HG03469 (cell line): ENCODE measurements at regions not wholly inside any gene's neighbourhood (a gene's known extent, or its start where the extent isn't known, plus 50 kb on each side); places are given as distances from the start of the nearest gene placed in this dataset.

ENCODE experiments used
- ATAC-seq: cut with Tn5 transposase; IDR thresholded peaks from one replicate; pipeline ENCODE4 v1.9.1; 2021; ENCODE audit warnings: mild to moderate bottlenecking, moderate library complexity, moderate number of reproducible peaks; ENCODE audit not compliant: unreplicated experiment

DNA sequence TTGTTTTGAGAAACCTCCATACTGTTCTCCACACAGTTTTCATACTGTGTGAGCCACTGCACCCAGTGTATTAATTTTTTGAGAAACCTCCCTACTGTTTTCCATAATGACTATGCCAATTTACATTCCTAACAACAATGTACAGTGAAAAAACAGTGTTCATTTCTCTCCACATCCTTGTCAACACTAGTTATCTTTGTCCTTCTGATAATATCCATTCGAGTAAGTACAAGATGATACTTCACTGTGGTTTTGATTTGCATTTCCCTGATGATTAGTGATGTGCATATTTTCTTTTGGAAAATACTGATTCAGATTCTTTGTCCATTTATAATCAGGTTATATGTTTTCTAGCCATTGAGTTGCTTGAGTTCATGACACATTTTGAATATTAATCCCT lies 462.0 kb downstream of the CDH11 start:
- ATAC-seq, result no peak

DNA sequence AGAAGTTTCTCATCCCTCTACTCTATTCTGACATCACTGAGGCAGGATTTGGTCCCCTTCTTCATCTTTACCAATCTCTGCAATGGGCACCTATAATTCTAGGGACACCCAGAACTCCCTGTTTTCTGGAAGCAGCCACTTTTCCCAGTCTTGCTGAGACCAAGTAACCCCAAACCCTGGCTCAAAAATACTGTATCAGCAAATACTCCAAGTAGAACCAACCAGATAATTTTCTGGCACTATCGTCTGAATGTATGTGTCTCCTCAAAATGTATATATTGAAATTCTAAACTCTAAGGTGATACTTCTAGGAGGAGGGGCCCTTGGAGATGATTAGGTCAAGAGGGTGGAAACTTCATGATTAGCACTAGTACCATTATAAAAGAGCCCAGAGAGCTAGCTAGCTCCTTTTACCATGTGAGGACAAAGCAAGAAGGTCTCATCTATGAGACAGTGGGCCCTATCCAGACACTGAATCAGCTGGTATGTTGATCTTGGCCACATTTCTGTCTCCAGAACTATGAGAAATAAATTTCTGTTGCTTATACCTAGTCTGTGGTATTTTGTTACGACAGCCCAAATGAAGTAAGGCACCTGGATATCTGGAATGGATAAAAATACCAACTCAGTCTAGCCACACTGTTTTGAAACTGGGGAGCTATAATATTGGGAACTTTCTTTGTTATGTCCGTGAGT lies 464.4 kb downstream of the CDH11 start:
- ATAC-seq, result no peak

DNA sequence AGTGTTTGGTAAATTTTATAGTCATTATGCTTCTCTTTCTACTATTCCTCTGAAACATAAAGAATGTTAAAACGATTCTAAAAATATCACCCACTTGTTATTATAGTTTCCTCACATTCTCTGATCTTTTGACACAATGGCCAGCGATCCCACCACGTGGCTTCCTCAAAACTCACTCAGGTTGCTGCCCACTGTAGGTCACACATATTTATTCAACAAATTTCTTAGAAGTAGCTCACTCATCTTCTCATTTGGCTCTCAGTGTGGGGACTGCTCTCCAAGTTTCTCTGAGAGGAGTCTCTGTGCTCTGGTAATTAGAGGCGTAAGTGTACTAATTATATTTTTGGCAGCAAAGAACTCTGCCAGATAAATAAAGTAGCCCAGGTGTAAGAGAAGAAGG lies 465.4 kb downstream of the CDH11 start:
- ATAC-seq, result no peak

DNA sequence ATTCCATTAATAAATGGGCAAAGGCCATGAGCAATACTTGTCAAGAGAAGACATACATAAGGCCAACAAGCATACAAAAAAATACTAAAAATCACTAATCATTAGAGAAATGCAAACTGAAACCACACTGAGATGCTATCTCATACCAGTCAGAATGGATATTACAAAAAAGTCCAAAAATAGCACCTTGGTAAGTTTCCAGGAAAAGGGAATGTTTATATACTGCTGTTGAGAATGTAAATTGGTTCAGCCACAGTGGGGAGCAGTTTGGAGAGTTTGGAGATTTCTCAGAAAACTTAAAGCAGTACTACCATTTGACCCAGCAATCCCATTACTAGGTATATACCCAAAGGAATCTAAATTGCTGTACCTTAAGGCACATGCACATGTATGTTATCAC lies 467.7 kb downstream of the CDH11 start:
- ATAC-seq, result no peak

DNA sequence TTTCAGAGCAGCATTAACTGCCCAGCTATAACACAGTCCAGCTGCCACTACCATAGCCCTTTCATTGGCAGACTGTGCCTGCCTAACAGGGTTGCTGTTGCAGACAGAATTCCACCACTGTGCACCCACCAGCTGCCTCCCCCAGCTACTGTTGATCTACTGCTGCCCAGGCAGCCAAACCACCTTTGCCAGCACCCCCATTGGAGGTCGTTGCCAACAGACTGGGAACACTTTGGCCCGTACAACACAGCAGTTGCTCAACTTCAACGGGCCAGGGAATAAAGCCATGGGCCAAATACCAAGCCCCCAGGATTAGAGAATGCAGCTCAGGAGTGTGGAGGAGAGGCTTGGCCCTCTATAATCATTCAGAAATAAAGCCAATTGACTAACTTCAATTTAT lies 473.6 kb downstream of the CDH11 start:
- no peak for ATAC-seq

DNA sequence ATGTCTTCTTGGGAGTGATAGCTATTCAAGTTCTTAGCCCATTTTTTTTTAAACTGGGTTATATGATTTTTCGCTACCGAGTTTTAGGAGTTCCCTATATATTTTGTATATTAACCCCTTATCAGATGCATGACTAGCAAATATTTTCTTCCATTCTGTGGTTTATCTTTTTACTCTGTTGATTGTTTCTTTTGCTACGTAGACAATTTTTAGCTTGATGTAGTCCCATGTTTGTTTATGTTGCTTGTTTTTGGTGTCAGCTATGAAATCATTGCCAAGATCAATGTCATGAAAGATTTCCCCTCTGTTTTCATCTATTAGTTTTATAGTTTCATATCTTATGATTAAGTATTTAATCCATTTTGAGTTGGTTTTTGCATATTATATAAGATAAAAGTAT lies 480.5 kb downstream of the CDH11 start:
- ATAC-seq, result no peak

DNA sequence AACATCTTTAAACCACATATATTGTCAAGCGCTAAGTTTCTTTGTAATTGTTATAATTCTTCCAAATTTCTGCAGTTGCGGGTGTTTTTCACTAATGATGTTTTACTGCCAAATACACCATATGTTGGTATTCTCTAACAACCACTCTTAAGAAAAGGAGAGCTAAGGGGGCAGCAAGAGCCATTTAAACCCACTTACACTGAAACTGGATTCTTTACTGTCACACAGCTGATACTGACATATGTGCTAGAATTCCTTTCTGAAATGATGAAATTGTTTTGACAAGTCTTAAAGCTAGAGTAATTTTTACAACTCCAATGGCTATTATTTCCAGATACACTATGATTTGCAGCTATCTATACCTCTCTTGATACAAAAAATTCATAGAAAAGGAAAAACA lies 483.1 kb downstream of the CDH11 start:
- ATAC-seq, result no peak

DNA sequence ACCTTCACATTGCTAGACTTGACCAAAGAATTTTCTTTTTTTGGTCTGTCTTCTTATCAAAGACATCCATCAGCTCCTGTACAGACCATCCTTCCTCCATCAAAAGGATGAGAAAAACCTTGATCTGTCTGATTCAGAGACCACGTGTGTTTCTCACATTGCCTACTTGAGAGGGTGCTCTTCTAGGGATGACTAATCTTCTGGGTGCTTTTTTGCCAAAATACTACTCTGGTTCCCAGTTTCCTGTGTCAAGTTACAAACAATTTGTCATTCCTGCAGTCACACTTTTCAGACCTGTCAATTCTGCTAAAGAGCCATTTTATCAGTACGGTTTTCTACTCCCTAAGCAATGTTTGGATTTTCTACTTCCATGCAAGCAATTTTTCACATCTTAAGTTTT lies 492.2 kb downstream of the CDH11 start:
- no peak for ATAC-seq

DNA sequence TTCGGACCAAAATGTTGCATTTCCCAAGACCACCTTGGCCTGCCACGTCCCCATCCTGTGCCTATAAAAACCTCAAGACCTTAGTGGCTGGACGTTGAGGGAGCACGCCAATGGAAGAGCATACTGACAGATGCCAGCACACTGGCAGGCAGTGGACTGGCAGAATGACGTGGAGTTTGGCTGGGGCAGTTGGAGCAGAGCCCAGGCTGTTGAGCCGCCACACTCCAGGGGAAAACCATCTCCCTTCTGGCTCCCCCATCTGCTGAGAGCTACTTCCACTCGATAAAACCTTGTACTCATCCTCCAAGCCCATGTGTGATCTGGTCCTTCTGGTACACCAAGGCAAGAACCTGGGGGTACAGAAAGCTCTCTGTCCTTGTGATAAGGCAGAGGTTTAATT lies 494.1 kb downstream of the CDH11 start:
- no peak for ATAC-seq

DNA sequence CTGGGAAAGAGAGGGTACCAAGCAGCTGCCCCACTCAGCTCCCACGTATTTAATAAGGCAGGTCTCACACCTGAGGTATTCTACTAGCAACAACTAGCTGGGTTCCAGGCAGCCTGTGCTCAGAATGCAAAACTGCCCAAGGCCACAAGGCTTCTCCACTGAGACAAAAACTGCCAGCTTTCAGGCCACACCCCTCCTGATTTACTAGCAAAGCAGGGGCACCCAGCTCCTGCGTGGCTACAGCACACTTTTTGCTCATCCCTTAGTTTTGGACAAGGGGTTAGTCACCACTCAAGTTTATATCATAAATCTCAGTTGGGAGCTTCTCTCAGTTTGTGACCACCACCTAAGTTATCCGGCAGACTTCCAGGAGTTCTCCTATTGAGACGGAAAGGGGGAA lies 494.6 kb downstream of the CDH11 start:
- ATAC-seq, result no peak

DNA sequence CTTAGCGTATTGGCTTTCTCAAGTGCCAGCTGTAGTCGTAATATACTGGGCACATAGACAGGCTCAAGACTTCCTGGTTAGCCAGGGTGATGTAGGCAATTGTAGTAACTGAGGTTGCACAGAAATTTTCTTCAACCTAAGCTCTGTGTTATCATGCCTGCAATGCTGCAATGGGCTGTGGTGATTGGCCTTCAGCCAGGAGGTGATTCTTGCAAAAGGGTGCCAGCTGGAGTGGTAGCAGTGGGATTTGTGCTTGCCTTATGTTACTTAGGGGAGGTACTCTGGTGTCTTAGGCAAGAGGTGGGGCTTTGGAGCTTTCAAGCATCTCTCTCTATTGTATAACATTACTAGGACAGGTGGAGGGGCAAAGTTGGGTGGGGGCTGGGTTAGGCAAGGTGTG lies 495.1 kb downstream of the CDH11 start:
- ATAC-seq, result no peak

DNA sequence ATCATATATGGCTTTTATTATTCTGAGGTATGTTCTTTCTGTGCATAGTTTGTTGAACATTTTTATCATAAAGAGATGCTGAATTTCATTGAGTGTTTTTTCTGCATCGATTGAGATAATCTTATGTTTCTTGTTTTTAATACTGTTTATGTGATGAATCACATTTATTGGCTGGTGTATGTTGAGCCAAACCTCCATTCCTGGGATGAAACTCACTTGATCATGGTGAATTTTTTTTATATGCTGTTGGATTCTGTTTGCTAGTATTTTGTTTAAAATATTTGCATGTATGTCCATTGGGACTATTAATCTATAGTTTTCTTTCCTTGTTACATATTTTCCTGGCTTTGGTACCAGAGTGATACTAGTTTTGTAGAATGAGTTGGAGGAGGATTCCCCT lies 500.2 kb downstream of the CDH11 start:
- ATAC-seq, result no peak

DNA sequence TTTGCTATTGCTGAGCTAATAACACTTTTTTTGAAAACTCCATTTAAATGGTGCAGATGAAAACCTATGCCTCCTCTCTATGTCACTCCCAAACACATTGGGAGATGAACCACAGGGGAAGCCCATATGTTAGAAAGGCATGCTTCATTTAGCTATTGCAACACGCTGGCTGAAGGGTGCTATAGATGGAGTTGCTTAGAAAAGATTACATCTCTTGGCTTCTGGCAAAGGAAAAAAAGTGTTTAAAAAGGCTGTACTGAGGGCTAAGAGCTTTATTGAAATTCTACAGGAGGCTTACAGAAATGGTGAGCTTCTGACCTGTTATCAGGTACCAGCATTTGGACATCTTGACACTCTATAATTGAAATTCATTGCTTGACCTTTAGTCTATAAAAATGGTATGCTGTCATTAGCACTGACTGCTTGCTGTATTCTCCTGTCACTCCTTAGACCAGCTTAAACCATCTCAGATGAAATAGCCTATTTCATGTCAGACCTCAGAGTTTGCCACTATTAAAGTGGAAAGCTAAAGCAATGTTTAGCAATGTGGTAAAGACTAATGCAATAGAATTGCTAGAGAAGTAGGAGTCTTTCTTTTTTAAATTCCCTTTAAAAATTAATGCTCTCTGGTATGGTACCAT lies 503.9 kb downstream of the CDH11 start:
- ATAC-seq, result no peak

DNA sequence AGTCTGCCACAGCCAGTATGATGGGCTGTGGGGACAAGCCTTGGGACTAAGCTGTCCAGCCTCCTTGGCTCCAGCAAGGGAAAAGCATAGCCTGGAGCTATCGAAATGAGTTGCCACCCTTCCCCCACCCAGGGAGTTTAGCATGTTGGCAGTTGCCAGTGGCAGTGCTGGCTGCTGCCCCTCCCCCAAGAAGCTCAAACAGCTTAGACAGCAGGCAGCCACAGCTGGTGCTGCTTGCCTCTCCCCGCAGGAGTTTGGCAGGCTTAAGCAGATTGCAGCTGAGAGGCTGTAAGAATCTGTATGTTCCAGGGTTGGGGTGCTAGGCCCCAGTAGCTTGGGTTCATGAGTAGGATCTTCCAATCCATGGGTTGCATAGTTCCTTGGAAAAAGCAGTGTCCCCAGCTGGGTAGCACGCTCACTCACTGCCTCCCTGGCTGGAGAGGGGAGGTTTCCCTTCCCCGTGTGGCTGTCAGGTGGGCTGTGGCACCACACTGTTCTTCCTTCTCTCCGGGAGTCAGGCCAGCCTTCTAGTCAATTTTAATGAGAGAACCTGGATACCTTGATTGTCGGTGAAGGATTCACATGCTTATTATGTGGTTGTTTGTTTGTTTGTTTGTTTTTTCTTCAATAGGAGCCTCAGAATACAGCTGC lies 506.1 kb downstream of the CDH11 start:
- ATAC-seq, result no peak

DNA sequence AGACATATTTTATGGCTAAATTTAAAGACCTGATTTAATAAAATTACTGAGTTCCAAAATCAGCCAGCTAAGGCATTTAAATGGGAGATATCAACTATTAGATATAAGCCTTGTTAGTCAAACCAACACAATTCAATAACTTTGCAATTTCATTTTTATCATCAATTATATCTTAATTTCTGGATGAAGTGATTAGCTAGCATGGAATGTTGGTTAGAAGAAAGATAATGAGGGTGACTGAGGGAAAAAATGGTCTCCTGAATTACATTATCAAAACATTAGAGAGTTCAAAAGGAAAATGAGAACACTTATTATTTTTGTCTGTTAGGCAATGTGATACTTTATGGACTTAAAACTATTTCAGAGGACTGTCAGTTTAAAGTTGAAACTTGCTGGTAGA lies 525.7 kb downstream of the CDH11 start:
- no peak for ATAC-seq

DNA sequence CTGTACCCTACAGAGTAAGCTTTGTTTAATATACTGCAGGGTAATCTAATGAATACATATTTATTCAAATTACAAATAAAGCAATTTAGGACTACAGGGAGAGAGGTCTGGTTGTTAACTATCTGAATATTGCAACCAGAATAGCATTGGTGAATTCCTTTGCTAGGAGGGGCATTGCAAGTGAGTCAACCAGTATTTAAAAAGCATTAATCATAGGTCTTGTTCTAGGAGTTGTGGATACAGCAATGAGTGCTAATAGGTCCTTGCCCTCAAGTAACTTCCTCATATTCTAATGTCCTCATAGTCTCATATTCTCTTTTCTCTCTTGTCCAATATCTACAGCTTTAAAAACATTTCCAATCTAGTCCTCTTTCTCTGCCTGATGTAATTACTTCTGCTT lies 531.4 kb downstream of the CDH11 start:
- no peak for ATAC-seq

DNA sequence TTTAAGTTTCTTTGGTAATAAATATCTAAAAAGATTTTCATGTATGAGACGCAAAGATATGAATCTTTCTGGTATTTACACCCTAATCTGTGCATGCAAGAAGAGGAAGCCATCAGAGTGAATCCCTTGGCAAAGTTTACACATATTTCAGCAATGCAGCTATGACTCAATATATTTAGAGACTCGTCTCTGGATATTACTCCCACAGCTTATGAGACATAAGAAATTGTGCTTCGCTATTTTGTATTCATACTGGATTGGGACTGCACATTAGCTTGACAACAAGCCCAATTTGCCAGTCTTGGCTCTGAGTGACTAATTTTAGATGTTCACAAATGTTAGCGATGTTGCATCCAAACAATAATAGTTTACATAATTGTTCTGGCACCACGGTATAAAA lies 532.0 kb downstream of the CDH11 start:
- no peak for ATAC-seq

DNA sequence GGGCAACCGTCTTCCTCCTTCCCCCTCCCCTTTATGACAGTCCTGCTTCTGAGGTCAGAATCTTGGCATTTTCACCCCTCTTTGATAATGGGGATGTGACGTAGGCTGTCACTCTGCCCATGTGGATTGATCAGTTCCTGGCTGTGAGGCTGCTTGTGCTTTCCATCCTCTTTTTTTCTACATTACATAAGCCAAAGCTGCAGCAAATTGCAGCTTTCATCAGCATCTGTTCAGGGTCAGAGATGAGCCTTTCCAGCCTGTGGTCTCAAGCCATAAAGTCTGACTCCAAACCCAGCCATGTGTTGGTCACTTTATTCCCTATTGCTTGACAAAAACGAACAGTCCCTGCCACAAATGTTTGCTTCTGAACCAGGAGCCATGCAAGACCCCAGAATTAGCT lies 535.1 kb downstream of the CDH11 start:
- no peak for ATAC-seq

DNA sequence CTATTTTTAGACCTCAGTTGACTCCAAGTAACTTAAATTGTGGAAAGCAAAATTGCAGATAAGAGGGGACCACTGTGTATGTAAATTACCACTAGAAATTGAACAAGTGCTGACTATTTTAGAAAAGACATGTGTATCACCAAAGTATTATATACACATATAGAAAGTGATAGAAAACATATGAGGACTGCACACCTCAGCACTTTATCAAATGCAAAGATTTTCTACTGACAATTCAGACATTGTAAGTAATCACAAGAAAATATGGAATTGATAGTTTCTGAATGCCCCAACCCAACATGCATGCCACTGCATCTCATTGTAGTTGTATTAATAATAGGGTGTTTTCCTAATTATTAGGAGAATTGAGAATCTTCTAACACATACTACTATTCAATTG lies 536.5 kb downstream of the CDH11 start:
- ATAC-seq, result no peak

DNA sequence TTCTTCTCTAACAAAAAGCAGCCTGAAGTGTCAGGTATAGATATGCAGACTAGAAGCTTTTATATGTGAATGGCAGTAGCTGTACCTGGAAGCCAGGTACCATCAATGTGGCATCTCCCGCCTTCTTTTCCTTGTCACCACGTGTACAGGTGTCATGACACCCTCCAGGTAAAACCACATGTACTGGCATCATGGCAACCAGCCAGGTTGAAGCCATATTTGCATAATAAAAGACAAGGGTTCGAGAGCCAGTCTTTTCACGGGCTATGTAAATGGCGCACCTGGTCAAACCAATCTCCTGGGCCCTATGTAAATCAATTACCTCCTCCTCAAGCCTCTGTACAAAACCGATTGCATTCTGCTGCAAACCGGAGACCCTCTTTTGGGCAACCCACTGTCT lies 541.3 kb downstream of the CDH11 start:
- ATAC-seq, result no peak

DNA sequence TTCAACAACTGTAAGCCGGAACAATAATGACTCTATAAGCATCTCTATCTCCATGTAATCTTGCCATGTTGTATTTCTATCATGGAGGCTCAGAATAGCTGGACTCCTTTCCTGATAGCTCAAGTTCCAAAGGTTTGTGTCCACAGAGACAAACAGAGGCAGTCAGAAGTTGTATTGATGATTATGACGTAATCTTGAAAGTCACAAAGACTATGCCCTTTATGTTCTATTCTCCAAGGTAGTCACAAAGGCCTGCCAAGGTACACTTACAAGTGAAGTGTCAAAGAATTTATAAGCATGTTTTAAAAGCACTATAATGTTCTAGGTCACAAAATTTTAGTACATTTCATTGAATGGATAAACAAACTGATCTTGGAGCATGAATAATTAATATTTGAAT lies 542.2 kb downstream of the CDH11 start:
- no peak for ATAC-seq

DNA sequence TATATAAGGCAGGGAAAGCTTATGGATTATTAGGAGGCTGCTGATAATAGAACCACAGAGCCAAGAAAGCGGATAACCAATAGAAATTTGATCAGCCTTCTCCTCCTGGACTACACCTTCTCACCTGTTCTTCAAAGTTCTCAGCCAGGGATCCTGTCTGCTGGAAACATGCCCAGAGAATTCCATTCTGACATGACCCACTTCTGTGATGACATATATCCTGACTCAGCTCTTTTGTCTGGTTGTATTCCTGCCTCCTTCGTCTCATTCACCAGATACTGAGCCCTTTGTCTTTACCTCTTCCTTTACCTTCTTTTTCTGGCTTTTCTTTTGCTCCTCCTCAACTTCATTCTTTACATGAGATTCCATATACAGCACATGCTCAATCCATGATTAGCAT lies 576.1 kb downstream of the CDH11 start:
- ATAC-seq, result no peak

DNA sequence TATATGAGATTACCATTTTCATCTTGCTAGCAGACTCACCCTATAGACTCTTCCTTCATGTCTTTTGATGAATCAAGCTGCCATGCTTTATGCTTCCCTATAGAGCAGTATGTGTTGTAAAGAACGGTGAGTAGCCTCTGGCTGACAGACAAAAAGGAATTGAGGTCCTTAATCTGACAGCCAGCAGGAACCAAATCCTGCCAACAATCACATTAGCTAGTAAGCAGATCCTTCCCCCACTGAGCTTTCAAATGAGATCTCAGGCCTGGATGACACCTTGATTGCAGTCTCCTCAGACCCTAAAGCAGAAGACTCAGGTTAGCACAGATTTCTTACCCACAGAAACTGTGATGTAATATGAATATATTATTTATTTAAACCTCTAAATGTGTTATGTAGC lies 577.0 kb downstream of the CDH11 start:
- ATAC-seq, result no peak
